ENCODE measurements at regions not wholly inside any gene's neighbourhood (a gene's known extent, or its start where the extent isn't known, plus 50 kb on each side); places are given as distances from the start of the nearest gene placed in this dataset.
A peak's percentile ranks its signal among the peaks of the same experiment; 100 is the strongest.

DNA sequence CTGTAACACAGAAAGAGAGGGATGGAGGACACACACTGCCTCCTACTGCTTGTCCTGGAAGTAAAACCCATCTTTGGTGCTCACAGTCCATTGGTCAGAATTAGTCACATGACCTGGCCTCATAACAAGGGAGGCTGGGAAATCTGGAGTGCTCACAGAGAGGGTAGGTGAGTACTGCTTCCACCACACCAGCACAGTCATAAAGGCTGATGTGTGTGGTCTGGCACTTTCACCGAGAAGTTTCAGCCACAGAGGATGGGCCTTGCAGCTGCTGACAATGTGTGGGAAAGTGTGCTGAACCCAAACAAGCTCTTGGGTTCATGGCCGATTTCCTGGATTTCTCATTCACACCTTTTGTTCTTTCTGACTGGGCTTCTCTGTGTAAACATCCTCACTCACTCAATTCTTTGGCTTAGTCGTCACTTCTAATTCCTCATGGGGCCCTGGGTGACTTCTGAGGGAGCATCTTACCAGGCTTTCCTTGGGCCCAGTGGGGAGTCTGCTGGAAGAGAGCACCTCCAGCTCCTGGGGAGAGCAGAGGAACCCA, 100.7 kb downstream of the ASB7 start:
- DNase-seq (ENCODE audit: low spot score): no peak

DNA sequence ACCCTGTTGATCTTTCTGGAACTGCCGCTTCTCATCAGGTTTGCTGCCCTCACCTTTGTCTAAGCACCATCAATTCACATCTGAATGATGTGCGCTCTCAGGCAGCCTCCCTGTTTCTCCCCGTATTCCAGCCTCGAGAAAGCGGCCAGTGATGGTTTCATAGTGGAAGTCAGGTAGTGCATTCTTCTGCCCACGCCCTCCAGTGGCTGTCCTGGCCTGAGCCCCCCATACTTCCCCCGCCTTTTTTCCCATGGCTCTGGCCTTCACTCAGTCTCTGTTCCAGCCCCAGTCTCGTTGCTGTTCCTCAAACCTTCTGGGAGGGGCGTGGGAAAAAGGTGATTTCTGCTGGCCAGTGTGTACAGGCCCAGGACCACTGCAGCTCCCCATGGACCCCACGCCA, 101.3 kb downstream of the ASB7 start:
- no peak for DNase-seq (ENCODE audit: low spot score)

DNA sequence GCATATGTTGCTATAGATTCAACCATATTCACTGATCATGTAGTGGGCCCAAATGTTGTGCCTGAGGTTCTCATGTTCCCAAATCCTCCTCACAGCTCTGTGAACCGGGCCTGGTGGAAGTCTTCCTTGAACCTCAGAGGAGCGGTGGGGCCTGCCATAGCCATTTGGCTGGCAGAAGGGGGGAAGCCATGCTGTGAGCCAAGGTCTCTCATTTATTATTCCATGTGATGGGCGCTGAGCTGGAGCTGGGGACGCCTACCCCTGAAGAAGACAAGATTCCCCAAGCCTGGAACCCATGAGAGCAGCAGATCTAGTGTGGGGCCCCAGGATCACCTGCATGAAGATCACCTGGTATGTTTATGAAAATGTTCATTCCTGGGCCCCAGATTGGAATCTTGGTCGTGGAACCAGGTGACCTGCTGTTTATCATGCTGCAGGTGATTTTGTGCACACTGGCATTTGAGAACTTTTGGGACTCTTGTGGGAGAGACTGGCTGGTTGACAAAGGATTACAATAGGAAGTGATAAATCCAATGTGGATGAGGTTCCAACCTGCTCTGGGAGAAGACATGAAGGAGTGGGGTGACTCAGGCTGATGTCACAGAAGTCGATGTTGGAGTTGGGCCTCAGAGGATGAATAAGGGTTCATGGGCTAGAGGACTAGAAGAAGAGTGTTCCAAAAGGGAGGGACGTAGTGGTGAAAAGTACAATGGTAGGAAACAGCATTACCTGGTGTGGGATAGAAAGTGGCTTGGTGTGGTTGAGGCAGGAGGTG, 102.1 kb downstream of the ASB7 start:
- DNase-seq (ENCODE audit: low spot score): no peak

DNA sequence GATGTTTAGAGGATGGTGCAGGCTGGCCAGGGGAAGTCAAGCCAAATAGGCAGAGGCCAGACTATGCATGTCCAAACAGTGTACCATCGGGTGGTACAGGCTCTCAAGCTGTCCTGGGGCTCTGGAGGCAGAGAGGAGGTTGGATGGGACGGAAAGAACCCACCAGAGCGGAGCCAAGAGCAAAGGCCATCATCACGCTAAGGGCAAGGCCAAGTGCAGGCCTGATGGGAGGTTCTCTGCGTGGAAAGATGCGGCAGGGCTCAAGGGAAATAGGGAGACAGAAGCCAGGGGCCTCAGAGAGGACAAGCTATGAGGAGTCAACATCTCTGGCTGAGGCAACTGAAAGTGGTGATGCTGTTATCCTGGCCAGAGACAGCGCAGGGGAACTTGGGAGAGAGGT, 102.7 kb downstream of the ASB7 start:
- no peak for DNase-seq (ENCODE audit: low spot score)

DNA sequence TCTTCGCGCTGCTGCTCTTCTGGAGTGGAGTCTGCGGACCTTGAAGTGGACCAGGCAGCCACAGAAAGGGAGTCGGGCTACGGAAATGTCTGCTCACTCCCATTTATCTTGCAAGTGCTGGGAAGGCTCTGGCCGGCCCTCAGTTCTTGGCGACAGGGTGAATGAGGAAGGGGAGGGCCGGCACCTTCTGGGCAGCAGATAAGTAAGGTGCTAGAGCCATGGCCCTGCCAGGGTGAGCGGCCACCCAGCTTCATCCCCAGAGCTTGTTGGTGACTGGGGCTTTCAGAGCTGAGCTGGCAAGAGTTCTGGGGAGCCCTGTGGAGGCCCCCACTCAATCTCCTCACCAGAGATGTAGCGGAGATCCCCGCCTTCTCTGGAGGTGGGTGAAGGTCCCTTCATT, 103.5 kb downstream of the ASB7 start:
- no peak for DNase-seq (ENCODE audit: low spot score)

DNA sequence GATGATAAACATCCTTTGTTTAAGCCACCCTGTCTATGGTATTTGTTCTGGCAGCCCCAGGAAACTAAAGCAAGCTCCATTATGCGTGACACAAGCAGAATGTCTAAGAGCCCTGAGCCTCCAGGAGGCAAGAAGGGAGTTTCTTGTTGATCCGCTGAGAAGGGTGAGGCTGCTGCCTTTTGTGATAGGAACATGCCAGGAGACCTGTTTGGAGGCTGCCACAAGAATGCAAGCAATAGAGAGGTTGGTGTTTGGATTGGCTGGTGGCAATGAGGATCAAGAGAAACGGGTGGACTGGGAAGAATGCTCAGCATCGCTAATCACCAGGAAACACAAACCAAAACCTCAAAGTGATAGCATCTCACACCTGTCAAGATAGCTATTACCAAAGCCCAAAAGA, 104.8 kb downstream of the ASB7 start:
- DNase-seq (ENCODE audit: low spot score): peak; percentile 12

DNA sequence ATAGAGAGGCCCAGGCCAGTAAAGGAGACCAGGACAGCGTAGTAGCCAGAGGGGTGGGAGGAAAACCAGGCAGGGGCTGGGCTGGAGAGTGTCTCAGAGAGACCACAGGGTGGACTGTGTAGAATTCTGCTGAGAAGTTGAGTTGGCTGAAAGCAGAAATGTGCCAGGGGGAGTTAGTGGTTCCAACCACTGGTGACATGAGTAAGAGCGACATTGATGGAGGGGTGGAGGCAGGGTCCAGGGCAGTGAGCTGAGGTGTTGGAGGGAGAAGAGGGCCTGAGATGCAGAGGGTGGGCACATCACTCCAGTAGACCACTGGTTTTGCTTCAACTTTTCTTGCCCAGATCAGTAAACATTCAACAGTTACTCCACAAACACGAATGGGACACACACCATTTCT, 106.5 kb downstream of the ASB7 start:
- no peak for DNase-seq (ENCODE audit: low spot score)

DNA sequence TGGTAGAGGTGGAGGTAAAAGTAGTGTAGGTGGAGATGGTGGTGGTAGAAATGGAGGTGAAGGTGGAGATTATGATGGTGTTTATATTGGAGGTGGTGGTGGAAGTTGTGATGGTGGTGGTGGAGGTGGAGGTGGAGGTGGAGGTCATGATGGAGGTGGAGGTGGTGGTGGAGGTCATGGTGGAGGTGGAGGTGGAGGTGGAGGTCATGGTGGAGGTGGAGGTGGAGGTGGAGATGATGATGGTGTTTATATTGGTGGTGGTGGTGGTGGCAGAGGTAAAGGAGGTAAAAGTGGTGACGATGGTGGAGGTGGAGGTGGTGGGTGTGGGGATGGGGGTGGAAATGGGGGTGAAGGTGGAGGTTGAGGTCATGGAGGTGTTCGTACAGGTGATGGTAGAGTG, 107.8 kb downstream of the ASB7 start:
- no peak for DNase-seq (ENCODE audit: low spot score)

DNA sequence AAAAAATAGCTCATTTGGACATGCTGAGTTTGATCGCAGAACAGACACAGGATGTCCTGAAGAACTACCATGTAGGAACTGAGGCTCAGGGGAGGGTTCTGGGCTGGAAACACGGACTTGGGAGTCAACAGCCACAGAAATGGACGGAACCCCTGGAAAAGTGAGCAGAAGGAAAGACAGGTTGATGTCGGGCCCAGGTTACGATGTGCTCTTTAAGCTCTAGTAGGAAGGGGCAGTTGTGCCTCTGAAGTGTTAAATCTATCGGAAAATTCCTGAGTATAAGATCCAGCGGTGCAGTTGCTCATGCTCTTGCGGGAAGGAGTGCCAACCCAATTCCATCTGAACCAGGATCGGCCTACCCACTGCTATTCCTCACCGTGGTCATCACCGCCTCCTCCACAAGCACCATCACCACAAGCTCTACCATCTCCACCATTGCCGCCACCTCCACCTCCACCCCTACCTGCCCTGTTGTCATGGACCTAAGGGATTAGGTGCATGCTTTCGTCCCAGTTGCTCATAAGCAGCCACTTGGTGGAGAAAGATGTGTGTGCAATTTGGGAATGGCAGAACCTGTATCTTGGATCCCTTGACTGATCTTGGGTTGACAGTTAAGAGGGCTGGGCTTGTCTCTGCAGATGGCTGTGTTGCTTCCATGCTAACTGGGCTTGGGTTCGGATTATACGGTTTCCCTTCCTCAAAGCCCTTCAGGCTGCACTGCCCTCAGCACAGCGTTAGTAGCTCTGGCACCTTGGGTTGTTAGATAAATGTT, 108.5 kb downstream of the ASB7 start:
- no peak for DNase-seq (ENCODE audit: low spot score)

DNA sequence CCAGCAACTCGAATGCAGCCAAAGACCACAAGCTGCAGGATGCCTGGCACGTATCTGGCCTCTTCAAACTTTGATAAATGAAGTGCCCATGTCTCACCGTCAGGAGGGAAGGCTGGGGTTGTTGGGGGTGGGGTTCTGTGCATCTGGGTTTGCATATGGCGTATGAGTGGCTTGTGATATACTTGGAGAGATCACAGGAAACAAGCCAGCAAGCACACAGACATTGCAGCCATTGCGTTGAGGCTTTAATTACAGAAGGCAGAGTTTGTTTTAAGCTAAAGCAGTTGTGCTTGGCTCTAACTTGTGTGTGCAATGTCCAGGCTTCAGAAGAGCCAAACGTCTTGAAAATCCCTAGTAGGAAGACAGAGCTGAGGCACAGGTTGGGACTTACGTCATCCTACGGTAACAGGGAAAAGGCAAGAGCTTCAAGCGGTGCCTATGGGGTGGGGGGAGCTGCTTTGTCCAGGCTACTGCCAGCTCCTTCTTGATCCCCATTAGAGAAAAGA, 109.2 kb downstream of the ASB7 start:
- DNase-seq (ENCODE audit: low spot score): no peak

DNA sequence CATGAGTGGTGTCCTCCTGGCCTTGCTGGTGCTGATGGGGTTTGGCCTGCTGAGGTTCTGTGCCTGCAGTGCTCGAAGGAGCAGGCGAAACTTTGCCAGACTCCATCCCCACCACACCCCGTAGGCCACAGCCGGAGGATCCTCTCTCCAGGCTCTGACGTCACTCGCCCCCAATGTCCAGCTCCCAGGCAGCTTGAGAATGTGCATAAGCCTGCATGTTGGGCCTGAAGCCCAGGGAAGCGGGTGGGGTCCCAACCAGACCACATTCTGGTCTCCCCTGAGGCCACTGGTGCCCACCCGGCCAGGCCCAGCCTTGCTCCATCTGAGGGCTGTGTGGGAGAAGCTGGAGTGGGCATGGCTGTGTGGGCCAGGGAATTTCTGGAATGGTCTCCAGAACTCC, 109.8 kb downstream of the ASB7 start:
- DNase-seq (ENCODE audit: low spot score): no peak

DNA sequence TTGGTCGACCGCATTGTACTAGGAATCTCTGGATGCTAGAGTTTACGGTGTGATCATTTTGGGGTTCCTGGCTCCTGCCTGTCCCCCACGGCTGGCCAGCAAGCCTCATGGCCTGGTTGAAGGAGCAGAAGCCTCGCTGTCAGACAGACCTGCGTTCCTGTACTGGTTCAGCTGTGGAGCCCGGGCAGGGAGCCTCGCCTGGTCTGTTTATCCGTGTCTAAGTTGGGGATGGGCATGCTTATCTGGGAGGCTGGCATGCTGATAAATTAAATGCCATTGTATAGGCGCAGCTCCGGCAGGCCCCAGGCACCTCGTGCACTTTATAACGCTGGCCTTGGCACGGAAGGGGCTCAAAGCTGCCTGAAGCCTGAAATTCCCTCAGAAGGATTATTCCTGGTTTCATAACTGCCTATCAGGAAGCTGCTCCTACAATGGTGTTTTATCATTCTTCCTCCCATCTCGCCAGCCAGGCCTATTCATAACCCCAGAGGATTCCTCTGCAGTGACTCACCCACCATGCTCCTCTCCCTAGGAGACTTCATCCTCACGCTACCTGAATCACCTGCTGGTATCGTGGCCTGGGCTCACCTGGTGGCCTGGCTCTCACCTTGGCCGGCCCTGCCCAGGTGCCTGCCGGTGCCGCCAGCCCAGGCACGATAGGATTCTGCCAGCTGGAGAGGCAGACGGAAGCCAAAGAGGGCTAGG, 110.9 kb downstream of the ASB7 start:
- DNase-seq (ENCODE audit: low spot score): peak; percentile 99

DNA sequence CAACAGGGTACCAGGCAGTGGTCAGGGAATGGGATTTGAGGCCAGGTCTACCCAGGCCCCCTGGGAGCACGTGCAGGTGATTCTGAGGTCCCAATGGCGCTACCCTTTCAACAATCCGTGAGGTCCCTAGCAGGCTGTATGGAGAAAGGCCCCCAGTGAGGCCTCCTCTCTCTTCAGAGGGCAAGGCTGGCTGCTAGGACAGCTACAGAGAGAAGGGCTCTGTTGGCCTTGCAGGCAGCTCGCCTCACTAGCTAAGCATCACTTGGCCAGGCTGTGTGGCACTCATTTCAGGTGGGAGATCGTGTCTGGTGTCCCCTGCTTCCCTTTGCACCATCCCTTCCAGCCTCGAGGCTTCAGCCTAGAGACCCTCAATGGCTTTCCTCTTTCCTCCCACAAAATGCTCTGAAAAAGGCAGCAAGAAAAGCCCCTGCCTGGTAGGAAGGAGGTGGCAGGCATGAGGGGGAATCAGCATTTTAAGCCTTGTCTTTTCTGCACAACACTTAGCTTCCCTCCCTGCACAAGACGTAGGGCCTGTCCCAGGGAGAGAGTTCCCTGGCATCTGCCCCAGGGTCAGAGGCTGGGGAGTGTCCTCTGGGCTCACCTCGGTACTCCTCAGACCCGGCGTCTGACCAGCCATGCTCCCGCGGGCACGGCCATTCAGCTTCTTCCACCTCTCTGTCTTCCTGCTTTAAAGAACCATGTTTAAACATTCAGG, 111.8 kb downstream of the ASB7 start:
- DNase-seq (ENCODE audit: low spot score): no peak

DNA sequence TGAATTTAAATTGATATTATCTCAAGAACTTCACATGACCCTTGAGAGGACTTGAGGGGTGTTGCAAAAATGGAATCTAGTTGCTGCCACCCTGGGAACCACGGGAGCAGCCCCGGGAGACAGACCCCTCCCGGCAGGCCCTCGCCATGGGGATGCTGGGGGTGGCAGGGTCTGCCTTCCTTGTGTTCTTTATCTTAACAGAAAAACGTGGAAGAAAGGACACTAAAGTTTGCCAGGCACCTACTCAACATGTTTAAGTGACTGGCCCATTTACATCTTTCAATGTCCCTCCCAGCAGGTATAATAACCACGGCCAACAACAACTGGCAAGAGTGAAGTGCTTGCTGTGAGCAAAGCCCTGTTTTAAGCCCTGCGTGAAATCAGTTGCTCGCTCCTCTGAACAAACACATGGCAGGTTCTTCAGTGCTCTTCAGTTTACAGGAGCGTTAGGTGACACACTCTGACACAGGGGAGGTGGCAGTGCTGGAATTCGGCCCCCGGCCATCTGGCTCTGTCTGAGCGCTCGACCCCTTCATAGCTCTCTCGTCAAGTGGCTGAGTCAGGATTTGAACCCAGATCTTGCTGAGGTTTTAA, 112.5 kb downstream of the ASB7 start:
- peak; percentile 35 for DNase-seq (ENCODE audit: low spot score)

DNA sequence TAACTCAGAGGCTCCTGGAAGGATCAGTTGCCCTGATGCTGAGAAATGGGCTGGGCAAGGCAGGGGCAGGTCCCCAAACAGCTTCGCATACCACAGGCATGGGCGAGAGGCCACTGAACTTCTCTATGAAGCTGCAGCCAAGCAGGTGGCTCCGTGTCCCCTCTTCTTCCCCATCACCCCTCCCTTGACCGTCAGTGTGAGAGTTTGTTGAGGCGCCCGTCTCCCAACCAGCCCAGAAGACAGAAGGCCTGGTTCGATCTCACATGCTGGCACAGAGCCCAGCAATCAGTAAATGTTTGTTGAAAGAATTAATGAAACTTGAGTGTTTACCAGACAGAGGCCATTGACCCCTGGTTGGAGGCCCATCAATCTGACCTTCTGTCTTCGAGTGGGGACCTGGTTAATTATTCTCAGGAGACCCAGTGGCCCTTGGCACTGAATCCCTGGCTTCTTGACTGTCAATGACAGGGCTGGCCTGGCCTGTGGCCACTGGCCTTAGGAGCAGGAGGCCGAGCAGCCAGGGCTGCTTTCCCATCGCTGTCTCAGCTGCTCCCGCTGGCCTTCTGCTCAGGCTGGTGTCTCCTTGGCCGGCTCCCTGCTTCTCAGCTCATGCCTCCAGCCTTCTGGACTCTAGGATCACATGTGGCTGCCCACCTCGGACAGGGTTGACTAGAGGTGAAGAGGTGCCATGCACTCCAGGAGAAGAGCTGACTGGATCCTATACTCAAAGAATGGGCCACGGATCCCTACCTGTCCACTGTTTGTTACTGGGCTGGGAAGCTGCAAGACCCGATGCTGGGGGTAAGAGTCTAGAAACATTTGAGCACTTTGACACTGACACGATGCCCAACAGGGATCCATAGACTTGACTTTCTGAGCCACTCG, 113.4 kb downstream of the ASB7 start:
- DNase-seq (ENCODE audit: low spot score): peak; percentile 90

DNA sequence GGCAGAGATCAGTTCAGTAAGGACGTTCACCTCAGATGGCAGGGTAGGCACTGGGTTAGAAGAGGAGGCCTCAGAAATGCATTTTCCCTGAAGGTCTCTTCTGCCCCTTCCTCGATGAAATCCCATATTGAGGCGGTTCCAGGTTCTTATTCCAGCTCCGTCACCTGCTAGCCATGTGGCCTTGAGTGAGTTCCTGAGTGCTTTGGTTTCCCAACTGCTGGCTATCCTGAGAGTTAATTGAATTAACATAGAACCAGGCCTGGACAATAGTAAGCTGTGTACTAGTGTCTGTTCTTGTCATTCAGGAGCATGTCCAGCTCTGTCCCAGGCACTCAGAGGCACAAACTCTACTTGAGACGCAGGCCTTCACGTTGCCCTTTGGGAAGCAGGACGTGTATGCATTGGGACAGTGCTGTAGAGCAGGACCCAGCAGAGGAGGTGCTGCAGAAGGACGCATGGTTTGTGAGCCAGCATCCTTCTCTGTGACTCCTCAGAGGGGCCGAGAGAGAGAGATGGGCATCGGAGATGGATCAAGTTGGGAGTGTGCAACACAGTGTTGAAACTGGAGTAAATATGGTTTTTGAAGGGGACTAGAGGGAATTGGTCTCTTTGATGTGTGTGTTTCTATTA, 114.2 kb downstream of the ASB7 start:
- peak; percentile 6 for DNase-seq (ENCODE audit: low spot score)

DNA sequence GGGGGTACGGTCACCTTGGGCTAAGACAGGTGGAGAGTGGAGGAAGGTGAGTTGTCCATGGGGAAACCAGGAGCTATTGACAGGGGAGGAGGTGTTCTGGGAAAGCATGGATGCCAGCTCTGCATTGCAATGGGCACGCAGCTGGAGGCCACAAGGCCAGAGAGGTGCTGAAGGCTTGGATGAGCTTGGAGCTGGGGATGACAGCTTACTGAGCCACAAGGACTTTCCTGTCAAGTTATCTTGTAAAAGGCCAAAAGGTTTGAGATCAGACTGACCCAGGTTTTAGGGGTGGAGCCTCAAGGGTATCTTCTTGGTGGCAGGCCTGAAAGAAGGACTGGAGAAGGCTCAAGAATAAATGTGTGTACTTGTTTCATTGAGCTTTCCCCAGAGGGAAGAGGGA, 115.2 kb downstream of the ASB7 start:
- DNase-seq (ENCODE audit: low spot score): no peak

DNA sequence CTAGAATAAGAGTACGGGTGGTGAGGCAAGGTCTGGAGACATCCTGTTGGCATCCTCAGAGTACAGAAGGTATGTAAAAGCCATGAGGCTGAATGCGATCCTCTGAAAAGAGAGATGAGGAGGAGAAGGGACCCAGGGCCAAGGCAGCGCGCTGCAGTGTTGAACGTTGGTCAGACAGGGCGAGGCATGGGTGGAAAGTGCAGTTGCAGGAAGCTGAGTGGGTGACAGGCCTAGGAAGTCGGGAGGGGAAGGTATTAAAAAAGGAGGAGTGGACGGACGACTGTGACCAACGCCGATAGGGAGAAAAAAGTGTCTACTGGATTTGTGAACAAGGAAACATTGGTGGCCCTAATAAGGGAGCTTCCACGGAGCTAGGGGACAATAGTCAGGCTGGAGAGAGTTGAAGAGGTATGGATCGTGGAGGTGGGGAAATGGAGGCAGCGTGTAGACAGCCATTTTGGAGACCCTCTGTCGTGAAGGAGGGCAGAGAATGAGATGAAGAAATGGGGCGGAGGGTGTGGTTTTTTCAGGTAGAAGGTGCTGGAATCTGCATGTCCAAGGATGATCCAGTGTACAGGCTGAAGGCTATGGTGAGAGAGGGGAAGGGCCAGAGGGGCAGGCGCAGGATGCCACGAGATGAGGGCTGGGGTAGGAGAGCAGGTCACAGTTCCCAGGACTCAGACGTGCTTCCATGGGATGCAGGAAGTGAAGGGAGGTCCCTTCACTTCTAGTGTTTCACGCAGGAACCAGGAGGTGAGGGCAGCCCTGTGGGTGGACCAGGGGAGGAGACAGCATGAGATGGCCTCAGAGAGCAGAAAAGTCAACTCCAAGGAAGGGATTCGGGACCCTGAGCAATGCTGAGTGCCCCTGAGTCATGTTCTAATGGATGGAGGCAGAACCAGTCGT, 115.9 kb downstream of the ASB7 start:
- peak; percentile 7 for DNase-seq (ENCODE audit: low spot score)
